Occipital lobe (tissue), 2 donors: ENCODE measurements at regions not wholly inside any gene's neighbourhood (a gene's known extent, or its start where the extent isn't known, plus 50 kb on each side); places are given as distances from the start of the nearest gene placed in this dataset. TPM values are rescaled to one million over a fixed set of nuclear protein-coding genes. Genes with fewer than 3 reads are reported as not detected.

ENCODE experiments used
- DNase-seq: peaks from one replicate; lab custom pipeline; 2025; lab: John Stamatoyannopoulos, UW
- small RNA-seq: library from RNA; depleted of rRNA; stranded (forward); fragments of <200 nt; gene quantifications from one replicate; pipeline ENCODE3, GENCODE V24; 2014

- DNase-seq: no peak
These were observed 73.5 kb upstream of the CDH4 start for GRCh38 chr20:61178551-61179071.

DNA sequence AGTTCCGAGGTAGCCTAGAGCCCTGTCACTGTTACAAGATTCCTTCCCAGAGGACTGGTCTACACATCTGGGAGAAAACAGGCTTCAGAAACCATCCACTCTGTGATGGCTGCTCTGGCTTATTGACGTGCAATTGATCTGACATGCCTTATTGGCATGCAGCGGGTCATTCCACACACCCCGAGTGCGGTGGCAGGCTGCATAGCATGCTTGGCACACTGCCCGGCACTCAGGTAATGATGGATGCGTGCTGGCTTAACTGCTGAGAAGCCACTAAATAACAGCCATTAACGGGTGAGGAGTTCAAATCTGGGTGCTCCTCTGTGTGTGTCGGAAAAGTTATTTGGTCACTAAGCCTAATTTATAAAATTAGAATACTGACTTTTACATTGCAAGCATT lies 67.9 kb upstream of the CDH4 start:
- no peak for DNase-seq

DNA sequence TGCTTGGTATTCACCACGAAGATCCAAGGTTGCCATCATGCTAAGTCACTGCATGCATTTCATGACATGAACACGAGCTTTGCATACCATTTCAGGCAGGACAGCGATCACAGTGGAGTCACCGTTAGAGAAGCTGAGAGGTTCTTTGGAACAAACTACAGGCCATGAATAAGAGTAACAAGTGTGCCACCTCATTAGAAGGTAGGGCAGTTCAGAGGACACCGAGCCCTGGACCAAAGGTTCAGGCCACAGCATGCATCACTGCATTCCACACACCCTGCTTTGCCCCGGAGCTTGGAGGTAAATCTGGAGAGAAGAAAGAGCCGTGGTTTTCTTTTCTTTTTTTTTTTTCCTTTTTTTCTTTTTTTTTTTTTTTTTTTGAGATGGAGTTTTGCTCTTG lies 66.9 kb upstream of the CDH4 start:
- no peak for DNase-seq

DNA sequence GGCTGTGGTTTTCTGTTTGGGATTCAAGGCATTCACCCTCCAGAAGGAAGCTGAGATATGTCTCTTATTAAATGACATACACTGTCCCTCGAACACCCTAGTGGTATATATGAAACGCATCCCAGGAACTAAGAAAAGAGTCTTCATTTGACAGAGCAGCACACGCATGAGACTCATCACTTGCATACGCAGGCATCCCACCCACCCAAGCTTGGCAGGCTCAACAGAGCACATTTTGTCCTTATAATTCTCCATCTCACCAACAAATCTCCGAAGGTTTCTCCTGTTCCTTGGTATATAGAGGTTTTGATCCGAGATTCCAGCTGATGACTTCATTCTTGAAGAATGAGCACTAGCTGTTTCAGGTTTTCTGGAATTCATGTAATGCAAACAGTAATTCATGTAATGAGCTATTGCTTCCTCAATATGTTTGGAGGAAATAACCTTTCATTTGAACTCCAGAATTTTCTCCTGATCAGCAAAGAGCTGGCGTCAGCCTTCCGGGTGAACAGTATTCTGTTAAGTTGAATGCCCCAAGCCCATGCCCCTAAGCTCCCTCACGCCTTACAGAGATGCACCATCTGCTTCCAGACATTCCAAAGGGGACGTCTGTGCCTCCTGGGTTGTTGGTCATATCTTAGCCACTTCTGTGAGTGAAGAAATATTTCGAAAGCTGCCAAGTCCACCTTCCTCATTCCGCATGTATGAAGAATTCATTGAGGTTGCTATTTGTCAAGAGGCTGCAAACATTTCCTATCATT lies 66.0 kb upstream of the CDH4 start:
- no peak for DNase-seq

GRCh38 chr20:61186771-61187472 lies 65.1 kb upstream of the CDH4 start:
- DNase-seq: no peak

DNA sequence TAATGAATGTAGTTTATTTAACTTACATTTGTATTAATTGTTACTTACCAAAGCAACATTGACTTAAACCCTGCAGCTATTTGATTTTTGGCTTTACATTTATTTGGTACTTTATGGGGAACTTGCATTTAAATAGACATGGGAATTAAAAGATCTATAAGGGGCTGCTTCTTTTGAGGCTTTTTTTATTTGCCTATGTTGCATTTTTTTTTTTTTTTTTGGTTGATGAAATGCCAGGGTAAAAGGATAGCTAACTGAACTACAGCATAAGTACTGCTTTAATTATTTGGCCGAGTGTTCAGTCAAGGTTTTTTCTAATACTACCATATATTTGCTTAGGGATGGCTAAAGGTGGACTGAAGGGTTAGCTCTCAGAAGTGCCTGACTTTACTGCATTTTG lies 62.5 kb upstream of the CDH4 start:
- no peak for DNase-seq

DNA sequence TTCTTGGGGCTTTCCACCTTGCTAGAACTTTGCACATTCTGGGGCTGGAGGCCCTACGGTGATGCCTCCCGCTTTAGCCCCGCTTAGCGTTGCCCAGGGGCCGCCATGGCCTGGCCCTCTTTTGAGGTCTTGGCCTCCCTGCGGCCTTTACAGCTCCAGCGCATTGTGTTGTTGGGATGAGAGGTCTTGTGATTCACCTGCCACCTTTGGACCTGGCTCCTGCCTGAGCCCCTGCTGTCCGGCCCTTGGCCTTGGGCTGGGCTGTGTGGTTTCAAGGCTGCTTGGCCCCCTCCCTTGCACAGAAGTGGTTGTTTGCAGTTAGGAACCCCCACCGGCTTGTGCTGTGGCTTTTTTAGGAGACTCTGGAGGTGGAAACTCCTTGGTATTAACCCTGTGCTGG lies 61.0 kb upstream of the CDH4 start:
- no peak for DNase-seq

DNA sequence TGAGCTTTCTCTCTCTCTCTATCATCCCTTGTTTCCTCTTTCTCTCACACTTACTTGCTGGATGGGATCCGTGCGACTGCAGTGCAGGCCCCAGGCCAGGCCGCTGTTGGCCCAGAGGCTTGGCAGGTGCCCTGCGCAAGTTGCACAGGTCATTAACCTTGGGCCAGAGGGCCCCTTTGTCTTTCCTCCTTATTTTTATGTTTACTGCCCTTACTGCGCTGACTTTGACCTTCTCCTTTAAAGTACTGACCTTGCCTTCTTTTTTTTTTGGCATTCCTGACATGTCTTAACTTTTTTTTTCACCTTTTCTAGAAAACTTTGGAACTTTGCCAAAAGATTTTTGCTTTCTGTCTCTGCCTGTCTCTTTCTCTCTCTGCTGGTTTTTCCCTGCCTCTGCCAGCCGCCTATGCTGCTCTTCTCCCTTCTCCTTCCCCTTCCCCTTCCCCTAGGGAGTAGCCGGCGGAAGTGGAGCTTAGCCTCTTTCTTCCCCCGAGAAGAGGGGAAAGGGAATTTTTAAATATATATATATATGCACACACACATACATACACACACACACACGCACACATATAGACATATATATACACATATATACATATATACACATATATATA lies 59.6 kb upstream of the CDH4 start:
- no peak for DNase-seq

DNA sequence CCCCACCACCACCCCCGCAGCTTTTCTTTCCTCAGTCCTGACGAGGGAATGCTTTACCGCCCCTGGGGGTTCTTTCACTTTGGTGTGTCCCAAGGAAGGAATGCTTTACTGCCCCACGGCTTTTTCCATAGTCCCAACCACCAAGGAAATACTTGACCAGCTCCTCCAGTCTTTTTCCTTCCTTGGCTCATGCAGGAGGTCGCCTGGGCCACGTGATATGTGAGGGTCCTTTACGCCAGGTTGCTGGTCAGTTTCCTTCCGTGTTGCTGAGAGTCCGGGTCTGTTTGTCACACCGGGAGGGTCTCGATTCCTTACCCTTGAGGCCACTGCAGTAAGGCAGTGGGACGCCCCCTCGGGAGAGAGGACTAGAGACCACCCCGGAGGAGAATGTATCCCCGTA lies 58.9 kb upstream of the CDH4 start:
- no peak for DNase-seq

Small RNA genes lying in the stretch of these regions (small RNA-seq; reads per million reads assigned to genes)
- not detected for gene MIR4533
- gene MIR548AG2: 0.20 reads per million
- gene MIR646: not detected
